Spleen (tissue), 11 donors: ENCODE measurements at regions not wholly inside any gene's neighbourhood (a gene's known extent, or its start where the extent isn't known, plus 50 kb on each side); places are given as distances from the start of the nearest gene placed in this dataset.

Experiments
- DNase-seq: peaks from one replicate; pipeline ENCODE4 v3.0.0-alpha.2; 2020
- H3K27ac ChIP-seq, 8 donors: fragments of 200-600 bp; sonication (generic) in 7 of 8; 1 replicate in 4 of 8; 2 replicates in 4 of 8; pipeline versions ENCODE4 v1.5.0 to v1.8.0; 2016 to 2021; ENCODE audit warnings: inconsistent platforms in 4 of 8, mild to moderate bottlenecking in 4 of 8, moderate library complexity in 1 of 8
- H3K27me3 ChIP-seq, 7 donors: fragments of 200-600 bp; sonication (generic) in 6 of 7; replicated peaks in 1 of 7; 1 replicate in 4 of 7; 2 replicates in 3 of 7; pipeline versions ENCODE4 v1.5.0 to v1.8.0; 2016 to 2021; ENCODE audit warnings: inconsistent platforms in 3 of 7, mild to moderate bottlenecking in 1 of 7
- H3K36me3 ChIP-seq, 6 donors: fragments of 200-600 bp; sonication (generic) in 5 of 6; 1 replicate in 4 of 6; 2 replicates in 2 of 6; pipeline versions ENCODE4 v1.5.0 to v1.8.0; 2016 to 2021; ENCODE audit warnings: inconsistent platforms in 2 of 6
- H3K4me1 ChIP-seq, 6 donors: fragments of 200-600 bp; sonication (generic) in 5 of 6; 1 replicate in 3 of 6; 2 replicates in 3 of 6; pipeline versions ENCODE4 v1.5.0 to v1.8.0; 2016 to 2021; ENCODE audit warnings: inconsistent platforms in 3 of 6
- H3K4me3 ChIP-seq, 8 donors: fragments of 200-600 bp; sonication (generic) in 7 of 8; 1 replicate in 4 of 8; 2 replicates in 4 of 8; pipeline versions ENCODE4 v1.5.0 to v1.8.0; 2016 to 2021; ENCODE audit warnings: inconsistent platforms in 4 of 8, mild to moderate bottlenecking in 4 of 8, moderate library complexity in 2 of 8
- H3K9me3 ChIP-seq, 8 donors: fragments of 200-600 bp; sonication (generic) in 7 of 8; 1 replicate in 4 of 8; 2 replicates in 4 of 8; pipeline versions ENCODE4 v1.5.0 to v1.8.0; 2016 to 2021; ENCODE audit warnings: inconsistent platforms in 4 of 8
- POLR2A ChIP-seq, 3 donors: fragments of 450-650 bp; IDR thresholded peaks; one replicate each; pipeline ENCODE4 v1.5.1; 2017; ENCODE audit warnings: antibody characterized with exemption in 3 of 3, mild to moderate bottlenecking in 1 of 3
- POLR2AphosphoS5 ChIP-seq, 3 donors: sonication (generic); formaldehyde crosslinking; IDR thresholded peaks; one replicate each; pipeline ENCODE4 v1.5.1; 2017; ENCODE audit warnings: antibody characterized with exemption in 3 of 3
- WGBS, 5 donors: extraction: QIAGEN DNeasy Blood & Tissue Kit in 3 of 5; methylation state at CpG; one replicate each; pipeline versions ENCODE4 v1.1.5 to v1.1.7; 2013 to 2018; 5-methylcytosine and 5-hydroxymethylcytosine counted together
- intact Hi-C: fragments of 100-400 bp; cut with DNase I; formaldehyde crosslinking; loops from one replicate; pipeline ENCODE4 v1.15.0; 2023; ENCODE audit warnings: low total_unique reads
- TF ChIP-seq, protein P1 (sequence below), 11 experiments: fragments of 200-600 bp in 7 of 11; fragments of 450-650 bp in 4 of 11; sonication (generic) in 4 of 11; IDR thresholded peaks in 8 of 11; conservative IDR thresholded peaks in 3 of 11; 1 replicate in 7 of 11; 2 replicates in 4 of 11; pipeline versions ENCODE4 v1.4.0 to v1.8.0; 2016 to 2021; ENCODE audit warnings: antibody characterized with exemption in 11 of 11, inconsistent platforms in 4 of 11, mild to moderate bottlenecking in 1 of 11
- donor health status: healthy with polysubstance abuse.
- donor health status: DM: no; HTN: no; CAD: no; lungs with moderate emphysema.
- donor health status: DM: no; HTN: no; CAD: no.
- donor health status: Bipolar disorder and iron deficiency.
- donor health status: healthy.
- donor health status: DM: no; HTN: no; CAD: no.
- donor health status: DM: yes; HTN: yes; CAD: no.

DNA sequence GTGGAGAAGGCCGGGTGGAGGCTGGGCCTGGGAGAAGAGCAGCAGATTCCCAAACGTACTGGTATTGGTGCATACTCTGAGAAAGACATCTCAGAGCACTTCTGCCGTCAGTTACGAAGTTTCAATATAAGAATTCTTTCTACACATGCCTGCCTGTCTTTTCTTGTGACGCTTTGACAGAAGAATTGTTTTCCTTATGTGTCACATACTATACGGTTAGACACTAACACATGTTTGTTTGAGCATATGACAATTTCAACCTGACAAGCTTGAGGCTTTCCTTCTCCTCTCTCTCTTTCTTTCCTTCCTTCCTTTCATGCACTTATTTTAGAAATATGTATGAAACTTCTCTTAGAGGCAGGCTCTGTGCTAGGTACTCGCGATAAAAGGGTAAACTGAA lies 360.0 kb downstream of the QKI start:
- no peaks in the 10 kb centered on the region for H3K4me1 ChIP-seq
- no peak for DNase-seq
- no peak for TF ChIP-seq POLR2A (IDR thresholded peaks at IDR 0.05)
- TF ChIP-seq, protein P1, sequence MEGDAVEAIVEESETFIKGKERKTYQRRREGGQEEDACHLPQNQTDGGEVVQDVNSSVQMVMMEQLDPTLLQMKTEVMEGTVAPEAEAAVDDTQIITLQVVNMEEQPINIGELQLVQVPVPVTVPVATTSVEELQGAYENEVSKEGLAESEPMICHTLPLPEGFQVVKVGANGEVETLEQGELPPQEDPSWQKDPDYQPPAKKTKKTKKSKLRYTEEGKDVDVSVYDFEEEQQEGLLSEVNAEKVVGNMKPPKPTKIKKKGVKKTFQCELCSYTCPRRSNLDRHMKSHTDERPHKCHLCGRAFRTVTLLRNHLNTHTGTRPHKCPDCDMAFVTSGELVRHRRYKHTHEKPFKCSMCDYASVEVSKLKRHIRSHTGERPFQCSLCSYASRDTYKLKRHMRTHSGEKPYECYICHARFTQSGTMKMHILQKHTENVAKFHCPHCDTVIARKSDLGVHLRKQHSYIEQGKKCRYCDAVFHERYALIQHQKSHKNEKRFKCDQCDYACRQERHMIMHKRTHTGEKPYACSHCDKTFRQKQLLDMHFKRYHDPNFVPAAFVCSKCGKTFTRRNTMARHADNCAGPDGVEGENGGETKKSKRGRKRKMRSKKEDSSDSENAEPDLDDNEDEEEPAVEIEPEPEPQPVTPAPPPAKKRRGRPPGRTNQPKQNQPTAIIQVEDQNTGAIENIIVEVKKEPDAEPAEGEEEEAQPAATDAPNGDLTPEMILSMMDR (IDR thresholded peaks at IDR 0.05 in 8 of 11, conservative IDR thresholded peaks at IDR 0.05 in 3 of 11) = no peak
- no peaks in the 10 kb centered on the region for H3K27me3 ChIP-seq
- intact Hi-C loops = no loop called here
- H3K27ac ChIP-seq = no peak overlapping the region
- no peak overlapping the region for H3K4me3 ChIP-seq
- H3K9me3 ChIP-seq = no peaks in the 10 kb centered on the region
- WGBS, 5 donors = 91 to 97% (median 94%) methylated on average over 8 of the region's 8 CpGs
- no peaks in the 10 kb centered on the region for H3K36me3 ChIP-seq

DNA sequence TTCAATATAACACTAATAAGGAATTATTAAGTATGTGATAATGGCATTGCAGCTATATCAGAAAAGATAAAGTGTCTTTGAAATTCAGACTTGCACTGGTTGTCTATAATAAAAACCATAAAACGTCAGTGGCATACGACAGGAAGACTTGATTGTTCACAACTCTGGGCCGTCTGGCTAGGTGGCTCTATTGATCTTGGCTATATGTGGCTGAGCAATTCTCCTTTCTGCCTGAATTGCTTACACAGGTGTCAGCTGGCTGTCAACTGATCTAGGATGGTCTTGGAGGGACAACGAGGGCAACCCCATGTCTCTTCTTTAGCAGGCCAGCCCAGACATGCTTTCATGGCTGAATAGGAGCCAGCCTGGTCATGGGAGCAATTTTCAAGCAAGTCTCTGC lies 359.1 kb downstream of the QKI start:
- 84 to 91% (median 87%) methylated on average over 4 of the region's 4 CpGs for WGBS, 5 donors
- H3K4me3 ChIP-seq = no peak overlapping the region
- H3K27me3 ChIP-seq = no peaks in the 10 kb centered on the region
- H3K4me1 ChIP-seq = no peaks in the 10 kb centered on the region
- no peaks in the 10 kb centered on the region for H3K36me3 ChIP-seq
- no peak for TF ChIP-seq POLR2A (IDR thresholded peaks at IDR 0.05)
- TF ChIP-seq, protein P1 (IDR thresholded peaks at IDR 0.05 in 8 of 11, conservative IDR thresholded peaks at IDR 0.05 in 3 of 11) = no peak
- TF ChIP-seq POLR2AphosphoS5 (IDR thresholded peaks at IDR 0.05) = no peak
- intact Hi-C loops = no loop called here
- no peak overlapping the region for H3K27ac ChIP-seq
- no peak for DNase-seq
- no peaks in the 10 kb centered on the region for H3K9me3 ChIP-seq

DNA sequence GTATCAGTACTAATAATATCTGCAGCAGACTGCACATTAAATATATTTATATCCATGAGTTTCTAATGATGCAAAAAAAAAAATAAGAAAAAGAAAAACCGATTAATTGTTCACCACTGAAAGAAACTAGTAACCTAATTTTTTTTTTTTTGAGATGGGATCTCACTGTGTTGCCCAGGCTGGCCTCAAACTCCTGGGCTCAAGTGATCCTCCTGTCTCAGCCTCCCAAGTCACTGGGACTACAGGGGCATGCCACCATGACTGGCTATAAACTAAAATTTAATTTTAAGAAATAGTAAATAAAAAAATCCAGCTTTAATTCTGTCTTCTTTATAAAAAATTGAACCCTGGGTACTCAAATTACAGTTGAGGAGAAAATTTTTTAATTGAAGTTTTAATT lies 358.2 kb downstream of the QKI start:
- no peak for DNase-seq
- H3K4me1 ChIP-seq = no peaks in the 10 kb centered on the region
- intact Hi-C loops = no loop called here
- WGBS, 5 donors = 70 to 100% (median 88%) methylated on average over 1 of the region's 1 CpG
- no peak for TF ChIP-seq POLR2A (IDR thresholded peaks at IDR 0.05)
- no peak for TF ChIP-seq POLR2AphosphoS5 (IDR thresholded peaks at IDR 0.05)
- TF ChIP-seq, protein P1 (IDR thresholded peaks at IDR 0.05 in 8 of 11, conservative IDR thresholded peaks at IDR 0.05 in 3 of 11) = no peak
- no peaks in the 10 kb centered on the region for H3K9me3 ChIP-seq
- H3K27ac ChIP-seq = no peak overlapping the region
- H3K4me3 ChIP-seq = no peak overlapping the region
- no peaks in the 10 kb centered on the region for H3K36me3 ChIP-seq
- no peaks in the 10 kb centered on the region for H3K27me3 ChIP-seq

DNA sequence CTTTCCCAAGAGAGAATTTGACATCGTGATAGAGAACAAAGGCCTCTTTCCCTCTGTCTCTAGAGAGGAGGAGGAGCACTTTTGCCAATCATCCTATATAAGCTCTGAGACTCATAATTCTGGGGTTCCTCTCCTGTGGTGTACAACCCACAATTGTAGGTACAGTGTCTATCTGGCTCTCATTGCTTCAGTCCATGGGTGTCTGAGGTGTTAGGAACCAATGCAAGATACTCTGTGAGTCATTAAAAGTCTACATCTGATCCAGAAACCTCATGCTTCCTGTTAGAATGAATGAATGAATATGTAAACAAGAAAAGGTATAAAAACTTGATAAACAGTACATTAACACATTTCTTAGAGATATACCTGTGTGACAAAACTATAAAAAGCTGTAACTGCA lies 356.7 kb downstream of the QKI start:
- Histone ChIP-seq H3K4me1 (no peaks in the 10 kb centered on the region), H3K27me3 (no peaks in the 10 kb centered on the region), H3K27ac (no peak overlapping the region), H3K4me3 (no peak overlapping the region), H3K9me3 (no peaks in the 10 kb centered on the region), H3K36me3 (no peaks in the 10 kb centered on the region)
- DNase-seq = no peak
- 52 to 89% (median 83%) methylated on average over 1 of the region's 1 CpG for WGBS, 5 donors
- intact Hi-C loops = no loop called here
- TF ChIP-seq POLR2AphosphoS5 (IDR thresholded peaks at IDR 0.05) (no peak), POLR2A (IDR thresholded peaks at IDR 0.05) (no peak)
- TF ChIP-seq, protein P1 (IDR thresholded peaks at IDR 0.05 in 8 of 11, conservative IDR thresholded peaks at IDR 0.05 in 3 of 11) = no peak
